H1 (cell line): ENCODE measurements at regions not wholly inside any gene's neighbourhood (a gene's known extent, or its start where the extent isn't known, plus 50 kb on each side); places are given as distances from the start of the nearest gene placed in this dataset. TPM values are rescaled to one million over a fixed set of nuclear protein-coding genes. Genes with fewer than 3 reads are reported as not detected.

Experiments used
- small RNA-seq: library from polyadenylated mRNA; stranded (forward); fragments of <200 nt; extraction: miRNeasy Mini kit (QIAGEN cat#:217004); gene quantifications from one replicate; pipeline ENCODE3, GENCODE V24; 2013; ENCODE audit not compliant: insufficient read depth

Small RNA genes in the stretch of these regions (small RNA-seq; reads per million reads assigned to genes)
- not detected for gene AL109941.1
